Endothelial cell of umbilical vein (primary cell): ENCODE measurements at regions not wholly inside any gene's neighbourhood (a gene's known extent, or its start where the extent isn't known, plus 50 kb on each side); places are given as distances from the start of the nearest gene placed in this dataset.

Source experiments
- BruUV-seq: library from RNA; stranded (reverse); fragments of 400-500 nt; replicated peaks from 2 replicates; lab custom pipeline; 2021; lab: Mats Ljungman, UMichigan
- CTCF ChIA-PET: fragments of 300-600, 350-600 bp; sonication (Branson Sonifier 250); formaldehyde crosslinking; loops from one replicate; lab custom pipeline; 2021; ENCODE audit warnings: antibody characterized with exemption, inconsistent platforms; lab: Charles Lee
- POLR2A ChIA-PET: fragments of 300-600, 350-600 bp; sonication (Branson Sonifier 250); formaldehyde crosslinking; loops from one replicate; lab custom pipeline; 2021; ENCODE audit warnings: antibody characterized with exemption, inconsistent platforms; lab: Charles Lee
- DNase-seq: peaks from one replicate; pipeline ENCODE4 v3.0.0-alpha.2; 2011; ENCODE audit warnings: low read depth, low spot score
- FAIRE-seq: peaks from 2 replicates; lab custom pipeline; 2011; peaks lifted over from hg19 to GRCh38; lab: Jason Lieb, UNC
- H2AFZ ChIP-seq: 2 replicates; pipeline ENCODE4 v1.6.0; 2012; ENCODE audit warnings: low read depth, low read length, control low read depth, inconsistent platforms
- H3K27ac ChIP-seq: 2 replicates; pipeline ENCODE4 v1.5.1; 2011; ENCODE audit warnings: low read depth, mild to moderate bottlenecking, control low read depth, low read length, moderate library complexity; ENCODE audit not compliant: insufficient read depth
- H3K27me3 ChIP-seq, 2 experiments: 2 replicates each; pipeline versions ENCODE4 v1.6.0 to v1.6.1; 2011; ENCODE audit warnings: low read length in 2 of 2, mixed read lengths in 1 of 2; ENCODE audit not compliant: control insufficient read depth in 2 of 2, insufficient read depth in 2 of 2
- H3K36me3 ChIP-seq, 2 experiments: 2 replicates in 1 of 2; 3 replicates in 1 of 2; pipeline ENCODE4 v1.5.1; 2011; ENCODE audit warnings: low read length in 2 of 2, mild to moderate bottlenecking in 1 of 2, moderate library complexity in 1 of 2; ENCODE audit not compliant: control insufficient read depth in 2 of 2, insufficient read depth in 2 of 2; ENCODE audit errors: extremely low read depth in 1 of 2
- H3K4me1 ChIP-seq: 3 replicates; pipeline ENCODE4 v1.5.1; 2011; ENCODE audit warnings: mild to moderate bottlenecking, low read length; ENCODE audit not compliant: control insufficient read depth, insufficient read depth; ENCODE audit errors: extremely low read depth
- H3K4me2 ChIP-seq: 2 replicates; pipeline ENCODE4 v1.6.1; 2011; ENCODE audit warnings: low read length, control low read depth, mixed read lengths; ENCODE audit not compliant: insufficient read depth
- H3K4me3 ChIP-seq, 3 experiments: fragments of 200-600 bp in 1 of 3; sonication (generic), shearing (Covaris generic) in 1 of 3; replicated peaks in 1 of 3; 2 replicates each; pipeline ENCODE4 v1.5.1; 2011 to 2016; ENCODE audit warnings: control low read depth in 3 of 3, low read length in 3 of 3, mild to moderate bottlenecking in 2 of 3, inconsistent platforms in 1 of 3, low read depth in 1 of 3, moderate library complexity in 1 of 3; ENCODE audit not compliant: insufficient read depth in 1 of 3
- H3K79me2 ChIP-seq: 2 replicates; pipeline ENCODE4 v1.6.0; 2012; ENCODE audit warnings: low read length, inconsistent platforms; ENCODE audit not compliant: control insufficient read depth, insufficient read depth
- H3K9ac ChIP-seq: replicated peaks from 2 replicates; pipeline ENCODE3; 2011; ENCODE audit warnings: low read length, control low read depth; ENCODE audit not compliant: insufficient read depth; ENCODE audit errors: extremely low read depth
- H3K9me1 ChIP-seq: replicated peaks from 3 replicates; pipeline ENCODE4 v1.6.0; 2011; ENCODE audit warnings: mild to moderate bottlenecking, low read length; ENCODE audit not compliant: control insufficient read depth, insufficient read depth; ENCODE audit errors: extremely low read depth
- H3K9me3 ChIP-seq: replicated peaks from 2 replicates; pipeline ENCODE4 v1.5.1; 2012; ENCODE audit warnings: low read length, inconsistent platforms; ENCODE audit not compliant: control insufficient read depth, insufficient read depth
- H4K20me1 ChIP-seq: replicated peaks from 2 replicates; pipeline ENCODE3; 2011; ENCODE audit warnings: mild to moderate bottlenecking, low read length; ENCODE audit not compliant: control insufficient read depth, insufficient read depth; ENCODE audit errors: extremely low read depth
- EZH2 ChIP-seq: IDR thresholded peaks from 2 replicates; pipeline ENCODE4 v1.6.1; 2012; ENCODE audit warnings: borderline replicate concordance, low read depth, mild to moderate bottlenecking, moderate library complexity, low read length, inconsistent platforms; ENCODE audit not compliant: severe bottlenecking
- FOS ChIP-seq: IDR thresholded peaks from 2 replicates; pipeline ENCODE4 v1.6.1; 2011; ENCODE audit warnings: mild to moderate bottlenecking, low read length, moderate library complexity, borderline replicate concordance; ENCODE audit not compliant: insufficient read depth
- GATA2 ChIP-seq: IDR thresholded peaks from 2 replicates; pipeline ENCODE4 v1.7.0; 2011; ENCODE audit warnings: low read depth, mild to moderate bottlenecking, moderate library complexity, mixed read lengths, low read length; ENCODE audit not compliant: insufficient read length, insufficient read depth
- JUN ChIP-seq: IDR thresholded peaks from 2 replicates; pipeline ENCODE4 v1.6.1; 2011; ENCODE audit warnings: borderline replicate concordance, low read depth; ENCODE audit not compliant: insufficient read length, insufficient read depth
- MAX ChIP-seq: IDR thresholded peaks from 2 replicates; pipeline ENCODE4 v1.6.1; 2011; ENCODE audit not compliant: insufficient read depth, insufficient read length
- MYC ChIP-seq: IDR thresholded peaks from one replicate; pipeline ENCODE4 v1.6.1; 2011; ENCODE audit warnings: mild to moderate bottlenecking, low read depth, low read length
- POLR2A ChIP-seq: IDR thresholded peaks from 2 replicates; pipeline ENCODE4 v1.6.1; 2012; ENCODE audit warnings: low read depth, mild to moderate bottlenecking, control low read depth, low read length
- POLR2AphosphoS5 ChIP-seq: IDR thresholded peaks from 2 replicates; pipeline ENCODE4 v1.6.1; 2012; ENCODE audit warnings: low read depth, mild to moderate bottlenecking, control low read depth, low read length, moderate library complexity; ENCODE audit not compliant: insufficient read depth
- dilution Hi-C: fragments of 300-500 bp; cut with MboI; formaldehyde crosslinking; loops from one replicate; pipeline ENCODE4 v1.15.0; 2019; ENCODE audit warnings: low sequenced_read_pairs; ENCODE audit not compliant: extremely low pct_ligation_motif_present
- intact Hi-C: fragments of 100-400 bp; cut with micrococcal nuclease; formaldehyde crosslinking; loops from one replicate; pipeline ENCODE4 v1.10.0; 2022
- TF ChIP-seq, protein P1 (sequence below), 2 donors: IDR thresholded peaks; 1 replicate in 1 of 2; 2 replicates in 1 of 2; pipeline ENCODE4 v1.5.1; 2011; ENCODE audit warnings: low read length in 2 of 2, mild to moderate bottlenecking in 2 of 2, moderate library complexity in 2 of 2, control low read depth in 1 of 2, inconsistent platforms in 1 of 2, low read depth in 1 of 2; ENCODE audit not compliant: insufficient read depth in 1 of 2; ENCODE audit errors: extremely low read depth in 1 of 2

- intact Hi-C loops (no loop called here), dilution Hi-C loops (no loop called here)
- H2AFZ ChIP-seq = no peak overlapping the region
- POLR2A ChIA-PET = no interaction called here
- H3K4me2 ChIP-seq = no peak overlapping the region
- CTCF ChIA-PET = no interaction called here
- H3K9me1 ChIP-seq = no peaks in the 10 kb centered on the region
- no peak overlapping the region for H3K4me3 ChIP-seq
- BruUV-seq = no TSS peak
- H3K9me3 ChIP-seq = peaks cover 8% of the 10 kb centered on the region
- H3K9ac ChIP-seq = no peak overlapping the region
- no peaks in the 10 kb centered on the region for H3K4me1 ChIP-seq
- no peak for FAIRE-seq
- H3K27ac ChIP-seq = no peak overlapping the region
- no peaks in the 10 kb centered on the region for H3K79me2 ChIP-seq
- H4K20me1 ChIP-seq = no peaks in the 10 kb centered on the region
- DNase-seq = no peak
- H3K27me3 ChIP-seq = no peaks in the 10 kb centered on the region
- no peaks in the 10 kb centered on the region for H3K36me3 ChIP-seq
- no peak for TF ChIP-seq POLR2A
- TF ChIP-seq, protein P1, sequence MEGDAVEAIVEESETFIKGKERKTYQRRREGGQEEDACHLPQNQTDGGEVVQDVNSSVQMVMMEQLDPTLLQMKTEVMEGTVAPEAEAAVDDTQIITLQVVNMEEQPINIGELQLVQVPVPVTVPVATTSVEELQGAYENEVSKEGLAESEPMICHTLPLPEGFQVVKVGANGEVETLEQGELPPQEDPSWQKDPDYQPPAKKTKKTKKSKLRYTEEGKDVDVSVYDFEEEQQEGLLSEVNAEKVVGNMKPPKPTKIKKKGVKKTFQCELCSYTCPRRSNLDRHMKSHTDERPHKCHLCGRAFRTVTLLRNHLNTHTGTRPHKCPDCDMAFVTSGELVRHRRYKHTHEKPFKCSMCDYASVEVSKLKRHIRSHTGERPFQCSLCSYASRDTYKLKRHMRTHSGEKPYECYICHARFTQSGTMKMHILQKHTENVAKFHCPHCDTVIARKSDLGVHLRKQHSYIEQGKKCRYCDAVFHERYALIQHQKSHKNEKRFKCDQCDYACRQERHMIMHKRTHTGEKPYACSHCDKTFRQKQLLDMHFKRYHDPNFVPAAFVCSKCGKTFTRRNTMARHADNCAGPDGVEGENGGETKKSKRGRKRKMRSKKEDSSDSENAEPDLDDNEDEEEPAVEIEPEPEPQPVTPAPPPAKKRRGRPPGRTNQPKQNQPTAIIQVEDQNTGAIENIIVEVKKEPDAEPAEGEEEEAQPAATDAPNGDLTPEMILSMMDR (IDR thresholded peaks at IDR 0.05; ENCODE audit: extremely low read depth in 1 of 2, insufficient read depth in 1 of 2, low read depth in 1 of 2, low read length in 2 of 2) = no peak
- no peak for TF ChIP-seq JUN
- TF ChIP-seq MYC = no peak
- no peak for TF ChIP-seq POLR2AphosphoS5
- TF ChIP-seq EZH2 = no peak
- TF ChIP-seq MAX = no peak
- TF ChIP-seq GATA2 = no peak
- no peak for TF ChIP-seq FOS
These were observed 387.1 kb downstream of the SMOC2 start for GRCh38 chr6:168828035-168828434.
